ENCODE measurements at regions not wholly inside any gene's neighbourhood (a gene's known extent, or its start where the extent isn't known, plus 50 kb on each side); places are given as distances from the start of the nearest gene placed in this dataset.
"Not testable (repeated sequence)": the region's sequence is repeated elsewhere in the genome, so short reads cannot be mapped to it uniquely, and the experiment has no call there.

GRCh38 chr12:74170645-74171477, 366.8 kb upstream of the ATXN7L3B start:
- DNase-seq: no peak

GRCh38 chr12:74171478-74171909, 366.1 kb upstream of the ATXN7L3B start:
- DNase-seq: no peak

GRCh38 chr12:74174961-74175360, 362.7 kb upstream of the ATXN7L3B start:
- not testable (repeated sequence) for DNase-seq

GRCh38 chr12:74185360-74185759, 352.3 kb upstream of the ATXN7L3B start:
- no peak for DNase-seq

- DNase-seq: no peak
Observed at GRCh38 chr12:74193191-74193590, 344.4 kb upstream of the ATXN7L3B start.

GRCh38 chr12:74204236-74204635, 333.4 kb upstream of the ATXN7L3B start:
- no peak for DNase-seq

- no peak for DNase-seq
Observed at GRCh38 chr12:74227846-74228545, 309.6 kb upstream of the ATXN7L3B start.

- no peak for DNase-seq
Observed at GRCh38 chr12:74229671-74230070, 308.0 kb upstream of the ATXN7L3B start.

- no peak for DNase-seq
Observed at GRCh38 chr12:74235342-74235741, 302.3 kb upstream of the ATXN7L3B start.

GRCh38 chr12:74241341-74241740, 296.3 kb upstream of the ATXN7L3B start:
- DNase-seq: no peak

- no peak for DNase-seq
Observed at GRCh38 chr12:74242088-74242487, 295.5 kb upstream of the ATXN7L3B start.

- no peak for DNase-seq
Observed at GRCh38 chr12:74245458-74245857, 292.2 kb upstream of the ATXN7L3B start.

GRCh38 chr12:74250891-74251290, 286.7 kb upstream of the ATXN7L3B start:
- DNase-seq: no peak

GRCh38 chr12:74253826-74254225, 283.8 kb upstream of the ATXN7L3B start:
- not testable (repeated sequence) for DNase-seq

GRCh38 chr12:74254784-74255183, 282.9 kb upstream of the ATXN7L3B start:
- DNase-seq: no peak

- no peak for DNase-seq
Observed at GRCh38 chr12:74259199-74259598, 278.4 kb upstream of the ATXN7L3B start.

GRCh38 chr12:74264692-74265091, 272.9 kb upstream of the ATXN7L3B start:
- no peak for DNase-seq

GRCh38 chr12:74269355-74269754, 268.3 kb upstream of the ATXN7L3B start:
- DNase-seq: not testable (repeated sequence)

- no peak for DNase-seq
Observed at GRCh38 chr12:74280156-74280655, 257.4 kb upstream of the ATXN7L3B start.

GRCh38 chr12:74281401-74282180, 256.0 kb upstream of the ATXN7L3B start:
- DNase-seq: not testable (repeated sequence)

- DNase-seq: no peak
Observed at GRCh38 chr12:74283646-74284045, 254.0 kb upstream of the ATXN7L3B start.

- DNase-seq: no peak
Observed at GRCh38 chr12:74285773-74286172, 251.9 kb upstream of the ATXN7L3B start.

GRCh38 chr12:74286254-74286653, 251.4 kb upstream of the ATXN7L3B start:
- no peak for DNase-seq

Data from dermis blood vessel endothelial cell (primary cell).